Trophoblast cell (in vitro differentiated cells and primary cell): ENCODE measurements at regions not wholly inside any gene's neighbourhood (a gene's known extent, or its start where the extent isn't known, plus 50 kb on each side); places are given as distances from the start of the nearest gene placed in this dataset.

Source experiments
- DNase-seq, 2 donors: peaks; one replicate each; pipeline ENCODE4 v3.0.0-alpha.2; 2016
- H2AFZ ChIP-seq: 2 replicates; pipeline ENCODE4 v1.6.1; 2013; ENCODE audit warnings: low read length, moderate library complexity, mild to moderate bottlenecking; ENCODE audit not compliant: insufficient read depth, poor library complexity
- H2AK5ac ChIP-seq: 2 replicates; pipeline ENCODE4 v1.6.1; 2013; ENCODE audit warnings: mild to moderate bottlenecking, low read length
- H2BK120ac ChIP-seq: 2 replicates; pipeline ENCODE4 v1.6.1; 2013; ENCODE audit warnings: low read length, mild to moderate bottlenecking, moderate library complexity; ENCODE audit not compliant: insufficient read depth, poor library complexity
- H2BK12ac ChIP-seq: 2 replicates; pipeline ENCODE4 v1.6.1; 2013; ENCODE audit warnings: mild to moderate bottlenecking, low read length, moderate library complexity
- H2BK5ac ChIP-seq: 2 replicates; pipeline ENCODE4 v1.6.1; 2013; ENCODE audit warnings: low read length, low read depth, moderate library complexity, mild to moderate bottlenecking; ENCODE audit not compliant: poor library complexity
- H3K14ac ChIP-seq: 2 replicates; pipeline ENCODE4 v1.6.1; 2013; ENCODE audit warnings: mild to moderate bottlenecking, low read length
- H3K18ac ChIP-seq: 2 replicates; pipeline ENCODE4 v1.6.1; 2013; ENCODE audit warnings: mild to moderate bottlenecking, low read length
- H3K23ac ChIP-seq: 2 replicates; pipeline ENCODE4 v1.6.1; 2013; ENCODE audit warnings: low read length
- H3K27ac ChIP-seq: 2 replicates; pipeline ENCODE4 v1.5.1; 2013; ENCODE audit warnings: low read depth, mild to moderate bottlenecking, inconsistent platforms, low read length, moderate library complexity
- H3K27me3 ChIP-seq: 2 replicates; pipeline ENCODE4 v1.6.1; 2013; ENCODE audit warnings: inconsistent platforms, mild to moderate bottlenecking, low read length, moderate library complexity; ENCODE audit not compliant: insufficient read depth
- H3K36me3 ChIP-seq, 2 experiments: 1 replicate in 1 of 2; 2 replicates in 1 of 2; pipeline ENCODE4 v1.6.1; 2013; ENCODE audit warnings: low read length in 2 of 2, mild to moderate bottlenecking in 2 of 2, moderate library complexity in 1 of 2; ENCODE audit not compliant: insufficient read depth in 2 of 2, control insufficient read depth in 1 of 2
- H3K4ac ChIP-seq: 2 replicates; pipeline ENCODE4 v1.6.1; 2013; ENCODE audit warnings: low read depth, mild to moderate bottlenecking, low read length, moderate library complexity
- H3K4me1 ChIP-seq, 2 experiments: 1 replicate in 1 of 2; 2 replicates in 1 of 2; pipeline ENCODE4 v1.6.1; 2013; ENCODE audit warnings: low read length in 2 of 2, mild to moderate bottlenecking in 2 of 2, moderate library complexity in 1 of 2; ENCODE audit not compliant: insufficient read depth in 2 of 2, control insufficient read depth in 1 of 2
- H3K4me2 ChIP-seq: 2 replicates; pipeline ENCODE4 v1.6.1; 2013; ENCODE audit warnings: inconsistent platforms, mild to moderate bottlenecking, low read length, moderate library complexity
- H3K4me3 ChIP-seq: 2 replicates; pipeline ENCODE4 v1.5.1; 2013; ENCODE audit warnings: mild to moderate bottlenecking, low read depth, low read length, inconsistent platforms
- H3K79me1 ChIP-seq: one replicate; pipeline ENCODE4 v1.6.1; 2013; ENCODE audit warnings: low read length
- H3K79me2 ChIP-seq: 2 replicates; pipeline ENCODE4 v1.6.1; 2013; ENCODE audit warnings: low read length, mild to moderate bottlenecking; ENCODE audit not compliant: control insufficient read depth, insufficient read depth, poor library complexity
- H3K9ac ChIP-seq: 2 replicates; pipeline ENCODE4 v1.6.1; 2013; ENCODE audit warnings: mild to moderate bottlenecking, low read length
- H3K9me3 ChIP-seq: 2 replicates; pipeline ENCODE4 v1.6.1; 2013; ENCODE audit warnings: low read depth, mild to moderate bottlenecking, control low read depth, inconsistent platforms, low read length; ENCODE audit not compliant: insufficient read depth
- H4K12ac ChIP-seq: 2 replicates; pipeline ENCODE4 v1.6.1; 2013; ENCODE audit warnings: low read depth, mild to moderate bottlenecking, low read length, moderate library complexity
- H4K8ac ChIP-seq: 2 replicates; pipeline ENCODE4 v1.6.1; 2013; ENCODE audit warnings: low read depth, mild to moderate bottlenecking, low read length, moderate library complexity
- H4K91ac ChIP-seq: one replicate; pipeline ENCODE4 v1.6.1; 2013; ENCODE audit warnings: low read depth, mild to moderate bottlenecking, low read length, moderate library complexity
- WGBS: extraction: QIAGEN DNeasy Blood & Tissue Kit; methylation state at CpG from one replicate; pipeline ENCODE4 v1.1.7; 2013; ENCODE audit warnings: missing lambda C conversion rate; ENCODE audit not compliant: insufficient read length, insufficient coverage; ENCODE audit errors: extremely low coverage; 5-methylcytosine and 5-hydroxymethylcytosine counted together

GRCh38 chr10:71060476-71061426 is 151.6 kb upstream of the UNC5B start:
- no peak overlapping the region for H2BK12ac ChIP-seq
- H3K9ac ChIP-seq, result no peak overlapping the region
- no peak overlapping the region for H3K27ac ChIP-seq
- DNase-seq, result no peak
- H4K12ac ChIP-seq, result no peak overlapping the region
- no CpG with 5 or more reads among the region's 12 CpGs for WGBS
- H2AFZ ChIP-seq, result no peak overlapping the region
- H3K18ac ChIP-seq, result no peak overlapping the region
- H3K14ac ChIP-seq, result no peak overlapping the region
- H3K4me1 ChIP-seq, result no peaks in the 10 kb centered on the region
- no peak overlapping the region for H4K91ac ChIP-seq
- H3K27me3 ChIP-seq, result no peaks in the 10 kb centered on the region
- H3K23ac ChIP-seq, result no peak overlapping the region
- H2BK120ac ChIP-seq, result no peak overlapping the region
- H3K4me2 ChIP-seq, result no peak overlapping the region
- H4K8ac ChIP-seq, result no peak overlapping the region
- H3K79me1 ChIP-seq, result no peaks in the 10 kb centered on the region
- no peak overlapping the region for H3K4me3 ChIP-seq
- H3K9me3 ChIP-seq, result peaks cover 1% of the 10 kb centered on the region
- no peak overlapping the region for H2AK5ac ChIP-seq
- no peaks in the 10 kb centered on the region for H3K36me3 ChIP-seq
- H3K79me2 ChIP-seq, result no peaks in the 10 kb centered on the region
- no peak overlapping the region for H2BK5ac ChIP-seq
- H3K4ac ChIP-seq, result no peak overlapping the region

GRCh38 chr10:71061472-71061871 is 150.9 kb upstream of the UNC5B start:
- H3K79me2 ChIP-seq, result no peaks in the 10 kb centered on the region
- no peaks in the 10 kb centered on the region for H3K79me1 ChIP-seq
- no peak overlapping the region for H3K9ac ChIP-seq
- WGBS, result no CpG with 5 or more reads among the region's 8 CpGs
- H2AK5ac ChIP-seq, result no peak overlapping the region
- H4K8ac ChIP-seq, result no peak overlapping the region
- H2BK120ac ChIP-seq, result no peak overlapping the region
- H2AFZ ChIP-seq, result no peak overlapping the region
- no peaks in the 10 kb centered on the region for H3K4me1 ChIP-seq
- no peak overlapping the region for H3K18ac ChIP-seq
- peaks cover 1% of the 10 kb centered on the region for H3K9me3 ChIP-seq
- no peak overlapping the region for H3K4ac ChIP-seq
- no peak overlapping the region for H3K23ac ChIP-seq
- no peak overlapping the region for H3K14ac ChIP-seq
- no peak overlapping the region for H4K91ac ChIP-seq
- no peaks in the 10 kb centered on the region for H3K27me3 ChIP-seq
- H2BK5ac ChIP-seq, result no peak overlapping the region
- no peaks in the 10 kb centered on the region for H3K36me3 ChIP-seq
- H4K12ac ChIP-seq, result no peak overlapping the region
- H3K4me2 ChIP-seq, result no peak overlapping the region
- H3K27ac ChIP-seq, result no peak overlapping the region
- no peak for DNase-seq
- H3K4me3 ChIP-seq, result no peak overlapping the region
- no peak overlapping the region for H2BK12ac ChIP-seq

- Histone ChIP-seq H2BK120ac (no peak overlapping the region), H3K27ac (no peak overlapping the region), H3K9ac (no peak overlapping the region), H3K4me2 (no peak overlapping the region), H4K8ac (no peak overlapping the region), H3K4me3 (no peak overlapping the region), H3K23ac (no peak overlapping the region), H2BK5ac (no peak overlapping the region), H3K4me1 (no peaks in the 10 kb centered on the region), H2AFZ (no peak overlapping the region), H3K79me1 (no peaks in the 10 kb centered on the region), H3K9me3 (peaks cover 1% of the 10 kb centered on the region), H3K27me3 (no peaks in the 10 kb centered on the region), H2BK12ac (no peak overlapping the region), H4K91ac (no peak overlapping the region), H4K12ac (no peak overlapping the region), H3K14ac (no peak overlapping the region), H3K18ac (no peak overlapping the region), H3K4ac (no peak overlapping the region), H3K79me2 (no peaks in the 10 kb centered on the region), H2AK5ac (no peak overlapping the region), H3K36me3 (no peaks in the 10 kb centered on the region)
- no peak for DNase-seq
- WGBS, result no CpG with 5 or more reads among the region's 5 CpGs
Measured at GRCh38 chr10:71062156-71062555, 150.2 kb upstream of the UNC5B start.

GRCh38 chr10:71063401-71063800 is 149.0 kb upstream of the UNC5B start:
- Histone ChIP-seq H3K36me3 (no peaks in the 10 kb centered on the region), H3K4me3 (no peak overlapping the region), H3K9ac (no peak overlapping the region), H3K14ac (no peak overlapping the region), H3K4me2 (no peak overlapping the region), H2AFZ (no peak overlapping the region), H4K8ac (no peak overlapping the region), H2BK12ac (no peak overlapping the region), H3K9me3 (peaks cover 1% of the 10 kb centered on the region), H2BK120ac (no peak overlapping the region), H3K27me3 (no peaks in the 10 kb centered on the region), H3K79me2 (no peaks in the 10 kb centered on the region), H2AK5ac (no peak overlapping the region), H3K79me1 (no peaks in the 10 kb centered on the region), H3K18ac (no peak overlapping the region), H3K4me1 (no peaks in the 10 kb centered on the region), H3K23ac (no peak overlapping the region), H3K4ac (no peak overlapping the region), H4K12ac (no peak overlapping the region), H2BK5ac (no peak overlapping the region), H4K91ac (no peak overlapping the region), H3K27ac (no peak overlapping the region)
- no CpG with 5 or more reads among the region's 7 CpGs for whole genome bisulfite sequencing
- no peak for DNase-seq
